Smooth muscle cell (in vitro differentiated cells): ENCODE measurements at regions not wholly inside any gene's neighbourhood (a gene's known extent, or its start where the extent isn't known, plus 50 kb on each side); places are given as distances from the start of the nearest gene placed in this dataset.

Experiments used
- DNase-seq: peaks from one replicate; lab custom pipeline; 2025; ENCODE audit not compliant: unreplicated experiment; lab: John Stamatoyannopoulos, UW
- H2AFZ ChIP-seq: fragments of 200-600 bp; sonication (generic); 2 replicates; pipeline ENCODE4 v1.6.0; 2016; ENCODE audit warnings: antibody characterized with exemption, low read depth, mild to moderate bottlenecking
- H3F3A ChIP-seq: fragments of 200-600 bp; sonication (generic); 2 replicates; pipeline ENCODE4 v1.6.0; 2017; ENCODE audit warnings: antibody characterized with exemption, low read depth
- H3K27ac ChIP-seq: fragments of 200-600 bp; sonication (generic); 2 replicates; pipeline ENCODE4 v1.5.1; 2016; ENCODE audit warnings: low read depth, mild to moderate bottlenecking
- H3K27me3 ChIP-seq: fragments of 200-600 bp; sonication (generic); 2 replicates; pipeline ENCODE4 v1.6.1; 2016; ENCODE audit warnings: low read depth, mild to moderate bottlenecking
- H3K36me3 ChIP-seq: fragments of 200-600 bp; sonication (generic); 2 replicates; pipeline ENCODE4 v1.5.1; 2016; ENCODE audit warnings: low read depth
- H3K4me1 ChIP-seq: fragments of 200-600 bp; sonication (generic); 2 replicates; pipeline ENCODE4 v1.5.1; 2016; ENCODE audit warnings: low read depth
- H3K4me2 ChIP-seq: fragments of 200-600 bp; sonication (generic); 2 replicates; pipeline ENCODE4 v1.6.0; 2016; ENCODE audit warnings: mild to moderate bottlenecking
- H3K4me3 ChIP-seq: fragments of 200-600 bp; sonication (generic); 2 replicates; pipeline ENCODE4 v1.5.1; 2016; ENCODE audit warnings: mild to moderate bottlenecking
- H3K79me2 ChIP-seq: fragments of 200-600 bp; sonication (generic); 2 replicates; pipeline ENCODE4 v1.6.0; 2016; ENCODE audit warnings: low read depth, mild to moderate bottlenecking
- H3K9ac ChIP-seq: fragments of 200-600 bp; sonication (generic); 2 replicates; pipeline ENCODE4 v1.6.0; 2016; ENCODE audit warnings: low read depth
- H3K9me3 ChIP-seq: fragments of 200-600 bp; sonication (generic); replicated peaks from 2 replicates; pipeline ENCODE4 v1.5.1; 2016; ENCODE audit warnings: low read depth
- H4K20me1 ChIP-seq: fragments of 200-600 bp; sonication (generic); 2 replicates; pipeline ENCODE4 v1.6.0; 2016; ENCODE audit warnings: low read depth
- WGBS: methylation state at CpG from one replicate; pipeline ENCODE4 v1.1.7; 2016; ENCODE audit warnings: low lambda C conversion rate; 5-methylcytosine and 5-hydroxymethylcytosine counted together
- TF ChIP-seq, protein P1 (sequence below): fragments of 200-600 bp; sonication (generic); IDR thresholded peaks from 2 replicates; pipeline ENCODE4 v1.5.1; 2017; ENCODE audit warnings: borderline replicate concordance, mild to moderate bottlenecking, antibody characterized with exemption; ENCODE audit not compliant: insufficient read depth, poor library complexity, severe bottlenecking

- WGBS, result 29% methylated on average over 1 of the region's 1 CpG
- H3K9me3 ChIP-seq, result no peaks in the 10 kb centered on the region
- H2AFZ ChIP-seq, result no peak overlapping the region
- no peak overlapping the region for H3K4me2 ChIP-seq
- H3K27me3 ChIP-seq, result no peaks in the 10 kb centered on the region
- no peak overlapping the region for H3K4me3 ChIP-seq
- H3K9ac ChIP-seq, result no peak overlapping the region
- H4K20me1 ChIP-seq, result no peaks in the 10 kb centered on the region
- no peaks in the 10 kb centered on the region for H3K79me2 ChIP-seq
- no peak overlapping the region for H3K27ac ChIP-seq
- no peaks in the 10 kb centered on the region for H3K36me3 ChIP-seq
- TF ChIP-seq, protein P1, sequence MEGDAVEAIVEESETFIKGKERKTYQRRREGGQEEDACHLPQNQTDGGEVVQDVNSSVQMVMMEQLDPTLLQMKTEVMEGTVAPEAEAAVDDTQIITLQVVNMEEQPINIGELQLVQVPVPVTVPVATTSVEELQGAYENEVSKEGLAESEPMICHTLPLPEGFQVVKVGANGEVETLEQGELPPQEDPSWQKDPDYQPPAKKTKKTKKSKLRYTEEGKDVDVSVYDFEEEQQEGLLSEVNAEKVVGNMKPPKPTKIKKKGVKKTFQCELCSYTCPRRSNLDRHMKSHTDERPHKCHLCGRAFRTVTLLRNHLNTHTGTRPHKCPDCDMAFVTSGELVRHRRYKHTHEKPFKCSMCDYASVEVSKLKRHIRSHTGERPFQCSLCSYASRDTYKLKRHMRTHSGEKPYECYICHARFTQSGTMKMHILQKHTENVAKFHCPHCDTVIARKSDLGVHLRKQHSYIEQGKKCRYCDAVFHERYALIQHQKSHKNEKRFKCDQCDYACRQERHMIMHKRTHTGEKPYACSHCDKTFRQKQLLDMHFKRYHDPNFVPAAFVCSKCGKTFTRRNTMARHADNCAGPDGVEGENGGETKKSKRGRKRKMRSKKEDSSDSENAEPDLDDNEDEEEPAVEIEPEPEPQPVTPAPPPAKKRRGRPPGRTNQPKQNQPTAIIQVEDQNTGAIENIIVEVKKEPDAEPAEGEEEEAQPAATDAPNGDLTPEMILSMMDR, result no peak
- H3F3A ChIP-seq, result no peaks in the 10 kb centered on the region
- no peak for DNase-seq
- H3K4me1 ChIP-seq, result no peaks in the 10 kb centered on the region
Observed at GRCh38 chr2:48015421-48015820, 109.1 kb upstream of the FBXO11 start.

DNA sequence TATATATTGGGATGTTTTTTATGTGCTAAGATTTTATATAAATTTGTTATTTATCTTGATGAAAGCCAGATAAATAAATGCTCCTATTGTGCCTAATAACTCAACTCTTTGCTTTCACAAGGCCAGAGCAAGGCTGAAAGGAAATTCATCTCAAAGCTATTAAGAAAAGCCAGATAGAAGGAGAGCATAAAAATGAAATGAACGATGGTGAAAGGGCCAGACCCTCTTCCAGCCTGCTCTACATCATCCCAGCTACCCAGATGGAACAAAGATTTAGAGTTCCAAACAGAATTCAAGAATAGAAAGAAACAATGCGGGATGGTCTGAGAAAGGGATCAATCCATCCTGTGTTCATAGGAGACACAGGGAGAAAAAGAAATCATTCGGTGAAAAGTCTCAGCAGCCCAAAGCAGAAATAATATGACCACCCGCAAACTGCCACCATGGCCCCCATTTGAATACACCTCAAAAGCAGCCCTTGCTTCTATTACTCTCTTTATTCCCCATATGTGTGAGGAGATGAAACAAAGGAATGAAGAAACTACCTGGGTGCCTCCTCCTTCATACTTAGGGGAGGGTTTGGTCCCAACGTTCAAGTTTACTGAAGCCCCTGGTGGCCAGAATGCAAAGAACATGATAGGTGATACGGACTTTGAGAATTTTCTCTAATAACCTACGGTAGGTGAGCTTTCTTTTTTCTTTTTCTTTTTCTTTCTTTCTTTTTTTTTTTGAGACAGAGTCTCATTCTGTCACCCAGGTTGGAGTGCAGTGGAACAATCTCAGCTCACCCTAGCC, 110.1 kb upstream of the FBXO11 start:
- H2AFZ ChIP-seq, result no peak overlapping the region
- no peak overlapping the region for H3K4me2 ChIP-seq
- no peaks in the 10 kb centered on the region for H3K27me3 ChIP-seq
- no peaks in the 10 kb centered on the region for H3K9me3 ChIP-seq
- H3K79me2 ChIP-seq, result no peaks in the 10 kb centered on the region
- WGBS, result 80% methylated on average over 7 of the region's 7 CpGs
- no peak overlapping the region for H3K9ac ChIP-seq
- no peak overlapping the region for H3K27ac ChIP-seq
- DNase-seq, result no peak
- no peaks in the 10 kb centered on the region for H4K20me1 ChIP-seq
- no peaks in the 10 kb centered on the region for H3K36me3 ChIP-seq
- TF ChIP-seq, protein P1, result peak; percentile 19
- H3F3A ChIP-seq, result no peaks in the 10 kb centered on the region
- H3K4me3 ChIP-seq, result no peak overlapping the region
- no peaks in the 10 kb centered on the region for H3K4me1 ChIP-seq

- Histone ChIP-seq H3K4me3 (no peak overlapping the region), H3K79me2 (no peaks in the 10 kb centered on the region), H3K9ac (no peak overlapping the region), H3K4me1 (no peaks in the 10 kb centered on the region), H3K9me3 (no peaks in the 10 kb centered on the region), H3K27me3 (no peaks in the 10 kb centered on the region), H3F3A (no peaks in the 10 kb centered on the region), H3K27ac (no peak overlapping the region), H3K36me3 (no peaks in the 10 kb centered on the region), H4K20me1 (no peaks in the 10 kb centered on the region), H3K4me2 (no peak overlapping the region), H2AFZ (no peak overlapping the region)
- DNase-seq, result no peak
- TF ChIP-seq, protein P1, result no peak
- 91% methylated on average over 7 of the region's 7 CpGs for WGBS
Observed at GRCh38 chr2:48017136-48017535, 110.8 kb upstream of the FBXO11 start.

- no peak overlapping the region for H3K9ac ChIP-seq
- TF ChIP-seq, protein P1, result no peak
Observed at GRCh38 chr2:48018480-48018879, 112.2 kb upstream of the FBXO11 start.

More at GRCh38 chr2:48018480-48018879, 112.2 kb upstream of the FBXO11 start:
- Histone ChIP-seq H3K9me3 (no peaks in the 10 kb centered on the region), H3K79me2 (no peaks in the 10 kb centered on the region), H4K20me1 (no peaks in the 10 kb centered on the region), H2AFZ (no peak overlapping the region), H3K27me3 (no peaks in the 10 kb centered on the region), H3K4me1 (no peaks in the 10 kb centered on the region), H3K27ac (no peak overlapping the region), H3K4me3 (no peak overlapping the region), H3K4me2 (no peak overlapping the region), H3F3A (no peaks in the 10 kb centered on the region), H3K36me3 (no peaks in the 10 kb centered on the region)
- DNase-seq, result no peak
